ENCODE measurements at regions not wholly inside any gene's neighbourhood (a gene's known extent, or its start where the extent isn't known, plus 50 kb on each side); places are given as distances from the start of the nearest gene placed in this dataset.

- no peaks in the 10 kb centered on the region for H3K9me3 ChIP-seq
- intact Hi-C loops (cut with DNase I): no loop called here
- H3K4me3 ChIP-seq: no peak overlapping the region
- H3K36me3 ChIP-seq: no peaks in the 10 kb centered on the region
- TF ChIP-seq CTCF (IDR thresholded peaks at IDR 0.05): no peak
- ATAC-seq: no peak
- DNase-seq: no peak
- no peaks in the 10 kb centered on the region for H3K27me3 ChIP-seq
- H3K4me1 ChIP-seq: no peaks in the 10 kb centered on the region
- no peak overlapping the region for H3K27ac ChIP-seq
These were observed 460.3 kb upstream of the EPHA6 start for GRCh38 chr3:96354106-96354505.

- H3K36me3 ChIP-seq: no peaks in the 10 kb centered on the region
- no peaks in the 10 kb centered on the region for H3K9me3 ChIP-seq
- no peak for TF ChIP-seq CTCF (IDR thresholded peaks at IDR 0.05)
- H3K4me3 ChIP-seq: no peak overlapping the region
- ATAC-seq: no peak
- no peak overlapping the region for H3K27ac ChIP-seq
- intact Hi-C loops (cut with DNase I): no loop called here
- no peaks in the 10 kb centered on the region for H3K27me3 ChIP-seq
- no peaks in the 10 kb centered on the region for H3K4me1 ChIP-seq
- DNase-seq: no peak
These were observed 459.7 kb upstream of the EPHA6 start for GRCh38 chr3:96354742-96355141.

GRCh38 chr3:96361241-96361640, 453.2 kb upstream of the EPHA6 start:
- ATAC-seq (no peak), DNase-seq (no peak)
- Histone ChIP-seq H3K9me3 (no peaks in the 10 kb centered on the region), H3K27me3 (no peaks in the 10 kb centered on the region), H3K36me3 (no peaks in the 10 kb centered on the region), H3K4me3 (no peak overlapping the region), H3K27ac (no peak overlapping the region), H3K4me1 (no peaks in the 10 kb centered on the region)
- TF ChIP-seq CTCF (IDR thresholded peaks at IDR 0.05): no peak
- intact Hi-C loops (cut with DNase I): no loop called here

- no peak overlapping the region for H3K4me3 ChIP-seq
- intact Hi-C loops (cut with DNase I): no loop called here
- no peak for TF ChIP-seq CTCF (IDR thresholded peaks at IDR 0.05)
- no peaks in the 10 kb centered on the region for H3K36me3 ChIP-seq
- ATAC-seq (no peak), DNase-seq (no peak)
- H3K27ac ChIP-seq: no peak overlapping the region
- H3K4me1 ChIP-seq: no peaks in the 10 kb centered on the region
- no peaks in the 10 kb centered on the region for H3K9me3 ChIP-seq
- no peaks in the 10 kb centered on the region for H3K27me3 ChIP-seq
These were observed 443.8 kb upstream of the EPHA6 start for GRCh38 chr3:96370637-96371036.

- Histone ChIP-seq H3K9me3 (no peaks in the 10 kb centered on the region), H3K36me3 (no peaks in the 10 kb centered on the region), H3K27ac (no peak overlapping the region), H3K4me3 (no peak overlapping the region), H3K27me3 (no peaks in the 10 kb centered on the region), H3K4me1 (no peaks in the 10 kb centered on the region)
- intact Hi-C loops (cut with DNase I): no loop called here
- no peak for TF ChIP-seq CTCF (IDR thresholded peaks at IDR 0.05)
- DNase-seq (no peak), ATAC-seq (no peak)
These were observed 404.2 kb upstream of the EPHA6 start for GRCh38 chr3:96410006-96410730.
